ENCODE measurements at regions not wholly inside any gene's neighbourhood (a gene's known extent, or its start where the extent isn't known, plus 50 kb on each side); places are given as distances from the start of the nearest gene placed in this dataset.

GRCh38 chr11:43554148-43554473 lies 126.4 kb upstream of the HSD17B12 start:
- TF ChIP-seq CTCF (IDR thresholded peaks at IDR 0.05; ENCODE audit: low read depth, low read length) = no peak
- DNase-seq (ENCODE audit: extremely low read depth, low read depth) = no peak

- no peak for TF ChIP-seq CTCF (IDR thresholded peaks at IDR 0.05; ENCODE audit: low read depth, low read length)
- DNase-seq (ENCODE audit: extremely low read depth, low read depth) = no peak
Observed at GRCh38 chr11:43555186-43555585, 125.4 kb upstream of the HSD17B12 start.

- DNase-seq (ENCODE audit: extremely low read depth, low read depth) = no peak
- TF ChIP-seq CTCF (IDR thresholded peaks at IDR 0.05; ENCODE audit: low read depth, low read length) = no peak
Observed at GRCh38 chr11:43555816-43556611, 124.5 kb upstream of the HSD17B12 start.

GRCh38 chr11:43556612-43557375 lies 123.7 kb upstream of the HSD17B12 start:
- no peak for DNase-seq (ENCODE audit: extremely low read depth, low read depth)
- TF ChIP-seq CTCF (IDR thresholded peaks at IDR 0.05; ENCODE audit: low read depth, low read length) = no peak

- TF ChIP-seq CTCF (IDR thresholded peaks at IDR 0.05; ENCODE audit: low read depth, low read length) = peak; percentile 6; the same call in 1 of the 2 replicates
- no peak for DNase-seq (ENCODE audit: extremely low read depth, low read depth)
Observed at GRCh38 chr11:43557553-43558110, 122.9 kb upstream of the HSD17B12 start.

GRCh38 chr11:43558146-43558545 lies 122.4 kb upstream of the HSD17B12 start:
- DNase-seq (ENCODE audit: extremely low read depth, low read depth) = no peak
- TF ChIP-seq CTCF (IDR thresholded peaks at IDR 0.05; ENCODE audit: low read depth, low read length) = no peak

GRCh38 chr11:43558556-43559127 lies 121.9 kb upstream of the HSD17B12 start:
- DNase-seq (ENCODE audit: extremely low read depth, low read depth) = no peak
- no peak for TF ChIP-seq CTCF (IDR thresholded peaks at IDR 0.05; ENCODE audit: low read depth, low read length)
